ENCODE measurements at regions not wholly inside any gene's neighbourhood (a gene's known extent, or its start where the extent isn't known, plus 50 kb on each side); places are given as distances from the start of the nearest gene placed in this dataset.

DNA sequence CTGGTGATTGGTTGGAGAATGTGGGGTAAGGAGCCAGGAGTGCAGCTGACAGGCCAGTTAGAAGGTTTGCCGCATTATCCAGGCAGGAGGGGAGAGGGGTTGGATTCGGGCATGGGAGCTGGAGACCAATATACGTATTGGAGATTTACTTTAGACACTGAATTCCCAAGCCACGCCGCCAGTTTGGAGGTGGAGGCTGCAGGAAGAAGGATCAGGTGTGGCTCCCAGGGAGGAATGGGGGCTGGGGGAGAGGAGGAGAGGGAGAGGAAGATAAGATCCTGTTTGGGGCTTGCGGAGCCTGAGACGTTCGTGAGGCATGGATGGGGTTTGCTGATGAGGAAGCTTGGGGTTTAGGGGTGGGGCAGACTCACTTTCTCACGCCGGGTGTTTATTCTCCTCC, 155.1 kb upstream of the IGSF21 start:
- H3K36me3 Mint-ChIP-seq (ENCODE audit: insufficient read depth) = no peaks in the 10 kb centered on the region
- H3K27me3 Mint-ChIP-seq = peaks cover 41 to 52% of the 10 kb centered on the region in 2 donors
- no peak overlapping the region for H3K4me3 Mint-ChIP-seq

DNA sequence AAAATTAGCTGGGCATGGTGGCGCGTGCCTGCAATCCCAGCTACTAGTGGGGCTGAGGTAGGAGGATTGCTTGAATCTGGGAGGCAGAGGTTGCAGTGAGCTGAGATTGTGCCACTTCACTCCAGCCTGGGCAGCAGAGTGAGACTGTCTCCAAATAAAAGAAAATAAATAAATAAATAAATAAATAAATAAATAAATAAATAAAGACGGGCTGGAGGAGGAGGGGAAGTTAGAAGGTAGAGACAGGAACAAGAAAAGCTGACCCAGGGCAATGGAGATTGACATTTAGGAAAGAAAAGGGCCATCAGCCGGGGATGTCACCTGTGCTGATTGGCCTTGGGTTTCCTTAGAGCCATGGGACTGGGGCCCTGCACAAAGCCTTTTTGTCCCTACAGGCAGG, 153.7 kb upstream of the IGSF21 start:
- ATAC-seq (replicated peaks) (no peak), DNase-seq (no peak)
- Mint-ChIP-seq H3K27ac (no peak overlapping the region), H3K36me3 (ENCODE audit: insufficient read depth) (no peaks in the 10 kb centered on the region), H3K4me1 (ENCODE audit: low read depth in 2 of 2) (peaks cover 0 to under 1% of the 10 kb centered on the region in 2 donors), H3K9me3 (no peaks in the 10 kb centered on the region), H3K27me3 (peaks cover 42 to 49% of the 10 kb centered on the region in 2 donors), H3K4me3 (no peak overlapping the region)

More for the DNA sequence above, 155.1 kb upstream of the IGSF21 start:
- H3K4me1 Mint-ChIP-seq (ENCODE audit: low read depth in 2 of 2) = no peaks in the 10 kb centered on the region
- DNase-seq (no peak), ATAC-seq (replicated peaks) (no peak)
- no peak overlapping the region for H3K27ac Mint-ChIP-seq
- no peaks in the 10 kb centered on the region for H3K9me3 Mint-ChIP-seq

DNA sequence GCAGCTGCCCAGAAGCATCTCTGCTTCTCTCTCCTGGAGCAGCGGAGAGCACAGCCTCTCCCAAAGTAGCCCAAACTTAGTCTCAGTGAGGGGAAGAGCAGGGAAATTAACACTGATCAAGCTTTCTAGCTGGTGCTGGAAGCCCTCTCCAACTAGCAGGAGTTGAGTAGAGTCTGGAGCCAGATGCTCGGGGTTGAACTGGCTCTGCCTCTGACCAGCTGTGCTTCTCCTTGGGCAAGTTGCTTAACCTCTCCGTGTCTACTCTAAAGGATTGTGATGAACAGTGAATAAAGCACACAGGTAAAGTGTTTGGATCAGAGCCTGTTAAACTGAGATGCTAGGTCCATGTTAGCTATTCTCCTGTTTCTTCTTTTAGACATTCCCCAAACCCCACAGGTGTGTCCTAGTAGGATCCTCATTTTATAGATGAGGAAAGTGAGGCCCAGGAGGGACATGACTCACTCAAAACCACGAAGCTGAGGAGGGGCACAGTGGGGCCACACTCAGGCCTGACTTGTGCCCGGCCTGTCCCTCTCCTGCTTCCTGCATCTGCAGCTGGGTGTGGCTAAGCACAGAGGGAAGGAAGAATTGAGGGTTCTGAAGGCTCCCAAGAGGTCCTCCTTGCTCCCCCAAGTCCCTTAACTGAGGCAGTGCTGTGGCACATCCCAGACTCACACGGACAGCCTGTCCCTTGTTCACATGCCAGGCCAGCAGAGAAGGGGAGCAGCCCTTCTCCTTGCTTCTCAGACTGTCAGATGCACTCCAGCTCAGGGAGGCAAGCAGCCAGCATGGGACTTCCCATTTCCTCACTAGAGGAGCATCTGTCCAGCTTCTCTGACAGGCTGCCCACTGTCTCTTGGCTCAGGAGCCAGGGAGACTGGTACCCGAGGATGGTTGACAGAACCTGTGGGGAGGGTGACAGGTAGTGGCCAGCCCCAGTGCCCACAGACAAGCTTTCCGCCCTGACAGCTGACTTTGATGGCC, 152.0 kb upstream of the IGSF21 start:
- H3K4me1 Mint-ChIP-seq (ENCODE audit: low read depth in 2 of 2) = peaks cover 0 to 2% of the 10 kb centered on the region in 2 donors
- H3K27me3 Mint-ChIP-seq = peaks cover 36 to 42% of the 10 kb centered on the region in 2 donors
- no peaks in the 10 kb centered on the region for H3K36me3 Mint-ChIP-seq (ENCODE audit: insufficient read depth)
- H3K9me3 Mint-ChIP-seq = no peaks in the 10 kb centered on the region
- ATAC-seq (replicated peaks) (no peak), DNase-seq (no peak)
- H3K4me3 Mint-ChIP-seq = no peak overlapping the region
- no peak overlapping the region for H3K27ac Mint-ChIP-seq

DNA sequence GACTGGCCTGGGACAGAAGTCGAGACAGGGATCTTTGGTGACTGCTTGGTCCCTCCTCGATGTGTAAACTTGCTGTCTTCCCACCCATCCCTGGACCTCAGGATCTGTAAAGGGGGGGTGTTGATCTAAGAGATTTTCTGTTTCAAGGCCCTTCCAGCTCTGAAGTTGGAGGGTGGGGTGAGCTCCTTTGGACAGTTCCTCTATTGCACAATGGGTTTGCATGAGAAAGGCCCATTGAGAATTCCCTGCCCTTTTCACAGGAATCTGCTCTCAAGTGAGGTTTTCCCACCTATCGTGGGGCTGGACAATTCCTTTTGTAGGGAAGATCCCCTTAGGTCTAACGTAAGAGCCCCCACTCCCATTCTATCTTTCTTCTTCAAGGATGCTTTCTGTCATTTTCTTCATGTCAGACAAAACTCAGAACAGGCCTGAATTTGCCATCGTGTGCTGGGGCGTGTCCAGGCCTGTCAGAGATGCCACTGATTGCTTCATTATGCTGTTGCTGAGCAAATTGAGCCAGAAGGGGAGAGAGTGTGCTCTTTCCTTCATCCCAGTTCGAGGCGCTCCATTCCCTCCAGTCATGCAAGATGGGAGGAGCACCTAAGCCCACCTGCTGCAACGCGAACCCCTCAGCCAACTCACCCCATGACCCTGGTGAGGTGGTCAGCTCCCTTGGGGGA, 149.9 kb upstream of the IGSF21 start:
- no peaks in the 10 kb centered on the region for H3K9me3 Mint-ChIP-seq
- DNase-seq (no peak), ATAC-seq (replicated peaks) (no peak)
- no peaks in the 10 kb centered on the region for H3K36me3 Mint-ChIP-seq (ENCODE audit: insufficient read depth)
- H3K4me3 Mint-ChIP-seq = no peak overlapping the region
- H3K4me1 Mint-ChIP-seq (ENCODE audit: low read depth in 2 of 2) = peaks cover 0 to 2% of the 10 kb centered on the region in 2 donors
- H3K27ac Mint-ChIP-seq = no peak overlapping the region
- peaks cover 36 to 43% of the 10 kb centered on the region in 2 donors for H3K27me3 Mint-ChIP-seq

DNA sequence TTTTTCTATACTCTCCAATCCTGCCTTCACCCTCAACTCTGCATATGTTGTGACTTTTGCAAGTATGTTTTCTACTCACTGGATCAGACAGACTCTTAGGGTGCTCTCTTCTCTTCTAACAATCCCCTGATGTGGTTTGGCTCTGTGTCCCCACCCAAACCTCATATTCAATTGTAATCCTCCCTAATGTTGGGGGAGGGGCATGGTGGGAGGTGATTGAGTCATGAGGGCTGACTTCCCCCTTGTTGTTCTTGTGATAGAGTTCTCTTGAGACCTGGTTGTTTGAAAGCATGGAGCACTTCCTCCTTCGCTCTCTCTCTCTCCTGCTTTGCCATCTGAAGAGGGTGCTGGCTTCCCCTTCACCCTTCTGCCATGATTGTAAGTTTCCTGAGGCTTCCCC, 148.9 kb upstream of the IGSF21 start:
- ATAC-seq (replicated peaks) = no peak
- Mint-ChIP-seq H3K36me3 (ENCODE audit: insufficient read depth) (no peaks in the 10 kb centered on the region), H3K4me3 (no peak overlapping the region), H3K27ac (no peak overlapping the region), H3K27me3 (peaks cover 27 to 33% of the 10 kb centered on the region in 2 donors), H3K9me3 (no peaks in the 10 kb centered on the region), H3K4me1 (ENCODE audit: low read depth in 2 of 2) (peaks cover 0 to 2% of the 10 kb centered on the region in 2 donors)
- DNase-seq = no peak

DNA sequence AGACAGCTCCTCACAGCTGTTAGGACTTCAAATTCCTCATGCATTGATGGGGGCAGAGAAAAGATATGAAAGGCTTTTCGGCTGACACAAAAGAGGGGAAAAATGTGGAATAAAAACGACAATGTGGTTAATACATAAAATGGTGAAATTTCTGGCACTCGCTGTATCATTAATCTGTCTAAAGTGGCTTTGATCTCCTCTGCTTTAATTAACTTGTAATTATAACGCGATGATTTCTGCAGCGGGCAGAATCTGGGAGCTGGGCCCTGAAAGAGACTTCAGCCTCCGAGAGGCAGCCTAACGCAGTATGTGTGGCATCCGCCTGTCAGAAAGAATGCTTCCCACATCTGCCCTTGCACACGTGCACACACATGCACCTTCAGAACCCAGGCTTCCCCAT, 144.1 kb upstream of the IGSF21 start:
- no peaks in the 10 kb centered on the region for H3K36me3 Mint-ChIP-seq (ENCODE audit: insufficient read depth)
- no peak overlapping the region for H3K27ac Mint-ChIP-seq
- ATAC-seq (replicated peaks) = no peak
- H3K27me3 Mint-ChIP-seq = peaks cover 33 to 39% of the 10 kb centered on the region in 2 donors
- peaks cover 0 to 2% of the 10 kb centered on the region in 2 donors for H3K4me1 Mint-ChIP-seq (ENCODE audit: low read depth in 2 of 2)
- DNase-seq = no peak
- no peaks in the 10 kb centered on the region for H3K9me3 Mint-ChIP-seq
- no peak overlapping the region for H3K4me3 Mint-ChIP-seq

DNA sequence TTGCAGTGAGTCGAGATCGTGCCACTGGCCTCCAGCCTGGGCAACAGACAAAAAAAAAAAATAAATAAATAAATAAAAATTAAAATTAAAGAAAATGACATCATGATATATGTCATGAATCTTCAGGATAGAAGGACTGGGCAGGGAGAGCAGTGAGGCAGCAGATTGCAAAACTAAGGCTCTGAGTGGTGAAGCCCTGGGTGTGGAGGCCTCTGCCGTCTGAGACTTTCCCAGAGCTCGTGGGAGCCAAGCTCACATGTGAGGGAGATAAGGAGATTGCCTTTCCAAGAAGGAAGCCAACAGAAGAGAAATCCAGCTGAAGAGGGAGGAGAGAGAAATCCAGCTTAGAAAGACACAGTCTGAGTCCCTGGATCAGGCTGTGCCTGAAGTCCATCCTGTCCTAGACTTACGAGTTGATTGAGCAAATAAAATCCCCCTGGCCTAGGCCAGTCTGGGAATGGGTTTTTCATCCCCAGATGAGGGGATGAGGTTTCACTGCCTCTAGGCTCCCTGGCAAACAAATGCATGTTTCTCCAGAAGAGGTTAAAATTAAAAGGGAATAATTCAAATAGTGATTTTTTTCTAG, 142.0 kb upstream of the IGSF21 start:
- no peak for DNase-seq
- Mint-ChIP-seq H3K9me3 (no peaks in the 10 kb centered on the region), H3K36me3 (ENCODE audit: insufficient read depth) (no peaks in the 10 kb centered on the region), H3K4me1 (ENCODE audit: low read depth in 2 of 2) (no peaks in the 10 kb centered on the region), H3K27ac (no peak overlapping the region), H3K4me3 (no peak overlapping the region), H3K27me3 (peaks cover 29 to 39% of the 10 kb centered on the region in 2 donors)
- no peak for ATAC-seq (replicated peaks)

DNA sequence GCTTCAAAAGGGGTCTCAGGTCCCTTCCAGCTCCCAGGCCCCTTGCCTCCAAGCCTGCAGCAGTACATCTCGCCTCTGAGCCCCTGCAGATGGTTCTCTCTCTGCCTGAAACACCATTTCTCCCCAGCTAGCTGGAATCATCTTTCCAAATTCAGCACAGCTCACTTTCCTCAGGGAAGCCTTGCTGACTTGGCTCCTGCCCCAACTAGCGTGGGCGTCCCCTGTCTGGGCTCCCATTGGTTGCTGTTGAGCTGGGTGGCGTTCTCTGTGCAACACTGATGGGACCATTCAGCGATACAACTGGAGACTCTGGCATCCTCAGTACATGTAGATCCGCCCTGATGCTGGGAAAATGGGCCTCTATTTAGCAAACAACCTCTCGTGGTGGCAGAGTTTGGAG, 141.3 kb upstream of the IGSF21 start:
- H3K9me3 Mint-ChIP-seq = no peaks in the 10 kb centered on the region
- no peak overlapping the region for H3K4me3 Mint-ChIP-seq
- DNase-seq (no peak), ATAC-seq (replicated peaks) (no peak)
- H3K27me3 Mint-ChIP-seq = peaks cover 27 to 31% of the 10 kb centered on the region in 2 donors
- no peaks in the 10 kb centered on the region for H3K4me1 Mint-ChIP-seq (ENCODE audit: low read depth in 2 of 2)
- H3K27ac Mint-ChIP-seq = no peak overlapping the region
- H3K36me3 Mint-ChIP-seq (ENCODE audit: insufficient read depth) = no peaks in the 10 kb centered on the region

DNA sequence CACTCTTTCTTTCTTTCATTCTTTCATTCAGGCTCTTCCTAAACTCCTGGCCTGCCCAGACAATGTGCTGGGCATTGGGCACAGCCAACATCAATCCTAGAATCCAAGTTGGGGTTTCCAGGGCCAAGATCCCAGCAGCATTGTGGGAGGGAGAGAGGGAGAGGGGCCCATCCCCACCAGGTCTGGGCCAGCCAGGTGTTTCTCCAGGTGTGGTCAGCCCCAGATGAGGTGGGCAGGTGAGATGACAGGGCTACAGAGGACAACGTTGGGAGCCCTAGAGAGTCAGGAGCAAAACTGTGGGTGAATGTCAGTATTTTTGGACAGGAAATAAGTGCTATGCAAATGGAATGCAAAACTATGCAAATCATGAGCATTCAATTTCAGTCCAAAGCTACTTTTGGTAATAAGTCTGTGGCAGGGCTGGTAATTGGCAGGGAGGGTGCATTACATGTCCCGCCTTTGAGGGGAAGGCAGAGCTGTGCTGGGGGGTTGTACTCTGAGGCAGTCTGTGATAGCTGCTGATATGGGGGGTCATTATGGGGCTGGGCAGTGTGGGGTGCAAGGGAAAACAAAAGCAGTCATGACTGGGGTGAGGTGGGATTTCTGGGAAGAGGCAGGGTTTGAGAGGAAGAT, 139.9 kb upstream of the IGSF21 start:
- Mint-ChIP-seq H3K27ac (no peak overlapping the region), H3K4me1 (ENCODE audit: low read depth in 2 of 2) (no peaks in the 10 kb centered on the region), H3K4me3 (no peak overlapping the region), H3K9me3 (no peaks in the 10 kb centered on the region), H3K36me3 (ENCODE audit: insufficient read depth) (no peaks in the 10 kb centered on the region), H3K27me3 (peaks cover 18 to 25% of the 10 kb centered on the region in 2 donors)
- no peak for ATAC-seq (replicated peaks)
- DNase-seq = no peak

DNA sequence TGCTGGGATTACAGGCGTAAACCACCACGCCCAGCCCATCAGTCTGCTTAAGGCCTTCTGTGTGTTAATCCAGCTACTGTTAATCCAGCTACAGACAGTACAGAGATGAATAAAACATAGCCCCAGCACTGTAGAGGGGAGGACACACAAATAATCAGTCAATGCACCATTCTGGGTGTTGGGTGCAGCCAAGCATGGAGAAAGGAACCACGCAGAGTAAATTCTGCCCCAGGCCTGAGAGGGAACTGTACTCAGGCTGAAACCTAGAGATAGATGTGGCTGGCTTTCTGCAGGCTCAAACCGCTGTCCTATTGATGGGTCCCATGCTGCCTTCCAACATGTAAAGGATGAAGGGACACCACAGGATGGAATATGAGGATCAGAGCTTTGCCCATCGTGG, 136.8 kb upstream of the IGSF21 start:
- Mint-ChIP-seq H3K9me3 (no peaks in the 10 kb centered on the region), H3K36me3 (ENCODE audit: insufficient read depth) (no peaks in the 10 kb centered on the region), H3K27me3 (peaks cover 19 to 34% of the 10 kb centered on the region in 2 donors), H3K4me3 (no peak overlapping the region), H3K4me1 (ENCODE audit: low read depth in 2 of 2) (no peaks in the 10 kb centered on the region), H3K27ac (no peak overlapping the region)
- no peak for ATAC-seq (replicated peaks)
- DNase-seq = no peak

DNA sequence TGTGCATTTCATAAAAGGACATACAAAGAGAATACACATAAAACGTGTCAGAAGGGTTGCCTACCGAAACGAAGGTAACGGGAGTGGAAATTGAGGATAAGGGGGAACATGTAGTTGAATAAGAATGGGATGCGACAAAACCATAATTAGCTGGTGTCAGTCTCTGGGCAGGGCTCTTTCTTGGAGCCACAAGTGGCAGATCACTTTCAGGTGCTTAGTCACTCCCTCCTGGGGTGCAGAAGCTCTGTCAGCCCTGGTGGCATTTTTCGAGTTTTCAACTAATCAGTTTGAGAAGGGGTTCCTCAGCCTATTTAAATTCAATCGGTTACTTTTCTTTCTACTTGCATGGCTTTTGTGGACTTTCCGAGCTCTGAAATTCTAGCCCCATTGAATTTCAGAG, 133.9 kb upstream of the IGSF21 start:
- H3K9me3 Mint-ChIP-seq = no peaks in the 10 kb centered on the region
- peaks cover 11 to 24% of the 10 kb centered on the region in 2 donors for H3K27me3 Mint-ChIP-seq
- no peak for DNase-seq
- H3K4me1 Mint-ChIP-seq (ENCODE audit: low read depth in 2 of 2) = no peaks in the 10 kb centered on the region
- H3K4me3 Mint-ChIP-seq = no peak overlapping the region
- H3K36me3 Mint-ChIP-seq (ENCODE audit: insufficient read depth) = no peaks in the 10 kb centered on the region
- no peak overlapping the region for H3K27ac Mint-ChIP-seq
- ATAC-seq (replicated peaks) = no peak

DNA sequence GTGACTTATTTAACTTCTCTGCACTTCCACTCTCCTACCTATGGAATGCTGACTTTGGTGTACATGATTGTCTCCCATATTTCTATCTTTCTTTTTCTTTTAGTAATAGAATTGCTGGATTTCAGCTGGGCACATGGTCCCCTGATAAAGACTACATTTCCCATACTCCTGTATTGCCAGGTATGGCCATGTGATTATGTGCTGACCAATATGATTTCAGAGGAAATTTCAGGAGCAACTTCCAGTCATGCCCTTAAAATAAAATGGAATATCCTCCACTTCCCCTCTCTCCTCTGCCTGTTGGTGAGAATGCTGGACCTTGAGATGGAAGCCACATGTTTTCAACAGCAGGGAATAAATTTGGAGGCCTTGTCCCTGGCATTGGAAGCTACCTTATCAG, 130.7 kb upstream of the IGSF21 start:
- Mint-ChIP-seq H3K27ac (no peak overlapping the region), H3K4me3 (no peak overlapping the region), H3K27me3 (peaks cover 16 to 34% of the 10 kb centered on the region in 2 donors), H3K9me3 (no peaks in the 10 kb centered on the region), H3K4me1 (ENCODE audit: low read depth in 2 of 2) (no peaks in the 10 kb centered on the region), H3K36me3 (ENCODE audit: insufficient read depth) (no peaks in the 10 kb centered on the region)
- DNase-seq = no peak
- ATAC-seq (replicated peaks) = no peak

DNA sequence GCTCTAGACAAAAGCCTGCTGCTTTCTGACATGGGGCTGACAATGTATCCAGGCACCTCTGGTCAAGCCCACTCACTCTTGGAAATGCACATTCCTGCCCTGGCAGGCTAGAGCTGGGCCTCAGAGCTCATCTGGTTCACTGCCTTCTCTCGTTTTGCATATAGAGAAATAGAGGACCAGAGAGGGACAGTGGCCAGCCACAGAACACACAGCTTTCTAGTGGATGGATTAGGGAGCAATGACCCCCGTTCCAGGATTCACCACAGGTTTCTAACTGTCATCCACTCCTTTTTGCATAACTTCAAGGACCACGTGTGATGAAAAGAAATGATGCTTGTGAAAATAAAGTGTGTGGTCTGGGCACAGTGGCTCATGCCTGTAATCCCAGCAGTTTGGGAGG, 129.6 kb upstream of the IGSF21 start:
- no peaks in the 10 kb centered on the region for H3K9me3 Mint-ChIP-seq
- no peak for DNase-seq
- no peak overlapping the region for H3K4me3 Mint-ChIP-seq
- peaks cover 18 to 37% of the 10 kb centered on the region in 2 donors for H3K27me3 Mint-ChIP-seq
- H3K27ac Mint-ChIP-seq = no peak overlapping the region
- ATAC-seq (replicated peaks) = no peak
- H3K4me1 Mint-ChIP-seq (ENCODE audit: low read depth in 2 of 2) = no peaks in the 10 kb centered on the region
- H3K36me3 Mint-ChIP-seq (ENCODE audit: insufficient read depth) = no peaks in the 10 kb centered on the region

Data from effector memory CD8-positive, alpha-beta T cell (primary cell).